Astrocyte (in vitro differentiated cells and primary cell): ENCODE measurements at regions not wholly inside any gene's neighbourhood (a gene's known extent, or its start where the extent isn't known, plus 50 kb on each side); places are given as distances from the start of the nearest gene placed in this dataset.

Source experiments
- EZH2 ChIP-seq: IDR thresholded peaks from 2 replicates; pipeline ENCODE4 v1.6.1; 2012; ENCODE audit warnings: mild to moderate bottlenecking, low read length, inconsistent platforms; ENCODE audit not compliant: insufficient read depth
- TF ChIP-seq, protein P1 (sequence below): IDR thresholded peaks from 2 replicates; pipeline ENCODE4 v1.5.1; 2011; ENCODE audit warnings: low read depth, mild to moderate bottlenecking, inconsistent platforms, low read length, moderate library complexity; ENCODE audit not compliant: insufficient read depth

DNA sequence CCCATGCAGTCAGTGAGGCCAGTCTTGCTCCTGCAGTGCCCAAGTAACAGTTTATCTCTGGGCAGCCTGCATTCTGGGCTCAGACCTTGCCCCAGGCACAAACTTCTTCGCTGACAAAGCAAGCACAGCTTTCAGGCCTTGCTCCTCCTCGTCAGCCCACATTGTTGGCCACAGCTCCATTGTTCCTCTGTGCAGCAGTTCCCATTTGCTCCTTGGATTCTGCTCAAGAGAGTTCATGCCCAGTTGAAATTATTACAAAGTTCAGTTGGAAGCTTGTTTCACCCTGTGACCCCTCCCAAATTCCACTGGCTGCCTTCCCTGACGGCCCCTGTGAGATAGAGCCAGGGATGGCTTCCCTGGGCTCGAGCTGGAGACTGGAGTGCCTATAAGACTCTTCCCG is 163.4 kb upstream of the DDHD1 start:
- TF ChIP-seq, protein P1, sequence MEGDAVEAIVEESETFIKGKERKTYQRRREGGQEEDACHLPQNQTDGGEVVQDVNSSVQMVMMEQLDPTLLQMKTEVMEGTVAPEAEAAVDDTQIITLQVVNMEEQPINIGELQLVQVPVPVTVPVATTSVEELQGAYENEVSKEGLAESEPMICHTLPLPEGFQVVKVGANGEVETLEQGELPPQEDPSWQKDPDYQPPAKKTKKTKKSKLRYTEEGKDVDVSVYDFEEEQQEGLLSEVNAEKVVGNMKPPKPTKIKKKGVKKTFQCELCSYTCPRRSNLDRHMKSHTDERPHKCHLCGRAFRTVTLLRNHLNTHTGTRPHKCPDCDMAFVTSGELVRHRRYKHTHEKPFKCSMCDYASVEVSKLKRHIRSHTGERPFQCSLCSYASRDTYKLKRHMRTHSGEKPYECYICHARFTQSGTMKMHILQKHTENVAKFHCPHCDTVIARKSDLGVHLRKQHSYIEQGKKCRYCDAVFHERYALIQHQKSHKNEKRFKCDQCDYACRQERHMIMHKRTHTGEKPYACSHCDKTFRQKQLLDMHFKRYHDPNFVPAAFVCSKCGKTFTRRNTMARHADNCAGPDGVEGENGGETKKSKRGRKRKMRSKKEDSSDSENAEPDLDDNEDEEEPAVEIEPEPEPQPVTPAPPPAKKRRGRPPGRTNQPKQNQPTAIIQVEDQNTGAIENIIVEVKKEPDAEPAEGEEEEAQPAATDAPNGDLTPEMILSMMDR = no peak
- TF ChIP-seq EZH2 = no peak
